Osteocyte (in vitro differentiated cells): ENCODE measurements at regions not wholly inside any gene's neighbourhood (a gene's known extent, or its start where the extent isn't known, plus 50 kb on each side); places are given as distances from the start of the nearest gene placed in this dataset.

Experiments
- DNase-seq: peaks from one replicate; pipeline ENCODE4 v3.0.0; 2021; ENCODE audit warnings: mixed read lengths; ENCODE audit not compliant: unreplicated experiment; ENCODE audit errors: extremely low spot score
- H3K27ac Mint-ChIP-seq: one replicate; pipeline ENCODE4 v1.8.0; 2021; ENCODE audit warnings: mild to moderate bottlenecking, mixed read lengths; ENCODE audit not compliant: unreplicated experiment
- H3K27me3 Mint-ChIP-seq: one replicate; pipeline ENCODE4 v1.8.0; 2021; ENCODE audit warnings: mixed read lengths; ENCODE audit not compliant: unreplicated experiment
- H3K36me3 Mint-ChIP-seq: one replicate; pipeline ENCODE4 v1.8.0; 2021; ENCODE audit warnings: mixed read lengths; ENCODE audit not compliant: unreplicated experiment
- H3K4me1 Mint-ChIP-seq: one replicate; pipeline ENCODE4 v1.8.0; 2021; ENCODE audit warnings: mixed read lengths; ENCODE audit not compliant: unreplicated experiment
- H3K4me3 Mint-ChIP-seq: one replicate; pipeline ENCODE4 v1.8.0; 2021; ENCODE audit warnings: mild to moderate bottlenecking, moderate library complexity, mixed read lengths; ENCODE audit not compliant: unreplicated experiment
- H3K9me3 Mint-ChIP-seq: one replicate; pipeline ENCODE4 v1.8.0; 2021; ENCODE audit warnings: mixed read lengths; ENCODE audit not compliant: unreplicated experiment
- TF ChIP-seq, protein P1 (sequence below): fragments of 200-600 bp; sonication (generic); IDR thresholded peaks from 2 replicates; pipeline ENCODE4 v1.5.0; 2021; ENCODE audit warnings: antibody characterized with exemption, mild to moderate bottlenecking, moderate library complexity

DNA sequence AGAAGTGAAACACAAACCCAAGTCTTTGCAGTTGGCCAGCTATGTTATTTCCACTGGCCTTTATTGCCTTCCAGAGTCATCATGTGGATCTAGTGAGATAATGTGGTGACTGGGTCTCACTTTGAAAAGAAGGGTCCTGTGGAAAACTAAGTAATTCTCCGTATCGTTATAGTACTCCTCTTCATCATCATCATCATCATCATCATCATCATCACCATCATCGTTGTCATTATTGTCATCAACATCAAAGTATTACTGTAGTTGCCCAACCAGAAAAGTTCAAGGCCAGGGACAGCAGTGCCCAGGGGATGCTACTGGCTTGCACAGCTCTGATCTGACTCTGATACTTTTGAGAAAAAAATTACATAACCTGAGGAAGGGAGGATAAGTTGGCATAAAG, 295.6 kb upstream of the F9 start:
- TF ChIP-seq, protein P1, sequence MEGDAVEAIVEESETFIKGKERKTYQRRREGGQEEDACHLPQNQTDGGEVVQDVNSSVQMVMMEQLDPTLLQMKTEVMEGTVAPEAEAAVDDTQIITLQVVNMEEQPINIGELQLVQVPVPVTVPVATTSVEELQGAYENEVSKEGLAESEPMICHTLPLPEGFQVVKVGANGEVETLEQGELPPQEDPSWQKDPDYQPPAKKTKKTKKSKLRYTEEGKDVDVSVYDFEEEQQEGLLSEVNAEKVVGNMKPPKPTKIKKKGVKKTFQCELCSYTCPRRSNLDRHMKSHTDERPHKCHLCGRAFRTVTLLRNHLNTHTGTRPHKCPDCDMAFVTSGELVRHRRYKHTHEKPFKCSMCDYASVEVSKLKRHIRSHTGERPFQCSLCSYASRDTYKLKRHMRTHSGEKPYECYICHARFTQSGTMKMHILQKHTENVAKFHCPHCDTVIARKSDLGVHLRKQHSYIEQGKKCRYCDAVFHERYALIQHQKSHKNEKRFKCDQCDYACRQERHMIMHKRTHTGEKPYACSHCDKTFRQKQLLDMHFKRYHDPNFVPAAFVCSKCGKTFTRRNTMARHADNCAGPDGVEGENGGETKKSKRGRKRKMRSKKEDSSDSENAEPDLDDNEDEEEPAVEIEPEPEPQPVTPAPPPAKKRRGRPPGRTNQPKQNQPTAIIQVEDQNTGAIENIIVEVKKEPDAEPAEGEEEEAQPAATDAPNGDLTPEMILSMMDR = no peak
- no peaks in the 10 kb centered on the region for H3K4me1 Mint-ChIP-seq
- no peak overlapping the region for H3K4me3 Mint-ChIP-seq
- H3K27me3 Mint-ChIP-seq = no peaks in the 10 kb centered on the region
- no peaks in the 10 kb centered on the region for H3K36me3 Mint-ChIP-seq
- H3K27ac Mint-ChIP-seq = no peak overlapping the region
- peaks cover 33% of the 10 kb centered on the region for H3K9me3 Mint-ChIP-seq
- DNase-seq = no peak

DNA sequence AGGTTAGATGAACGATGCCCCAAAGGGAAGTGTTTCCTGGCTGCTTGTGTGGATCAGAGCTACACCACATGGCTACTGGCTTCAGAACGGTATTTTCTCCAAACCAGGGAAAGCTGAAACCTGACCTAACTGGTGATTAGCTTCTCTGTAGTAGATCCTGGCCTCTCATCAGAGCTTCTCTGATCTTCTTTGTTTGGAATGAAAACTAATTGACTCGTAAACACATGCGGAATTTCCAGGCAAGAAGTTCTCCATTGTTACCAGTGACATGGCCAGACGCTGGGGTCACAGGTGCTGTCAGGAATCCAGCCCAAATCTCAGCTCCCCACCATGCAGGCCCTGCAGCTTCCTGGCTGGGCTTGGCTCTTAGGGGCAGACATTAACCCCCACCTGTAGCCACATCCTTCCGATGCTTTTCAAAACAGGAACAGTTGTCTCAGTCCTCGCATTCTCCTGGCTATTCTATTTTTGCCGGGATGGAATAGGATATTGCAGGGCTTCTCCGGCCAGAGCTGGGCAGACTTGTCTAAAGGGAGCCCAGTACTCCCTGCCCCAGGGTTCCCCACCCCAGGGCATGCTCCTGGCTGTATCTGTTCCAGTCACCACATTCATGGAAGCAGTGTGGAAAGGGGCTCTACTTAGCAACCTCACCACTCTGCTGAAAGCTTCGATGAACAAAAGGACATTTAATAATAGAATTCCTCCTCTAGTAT, 305.4 kb upstream of the F9 start:
- H3K4me3 Mint-ChIP-seq = no peak overlapping the region
- no peak overlapping the region for H3K27ac Mint-ChIP-seq

DNA sequence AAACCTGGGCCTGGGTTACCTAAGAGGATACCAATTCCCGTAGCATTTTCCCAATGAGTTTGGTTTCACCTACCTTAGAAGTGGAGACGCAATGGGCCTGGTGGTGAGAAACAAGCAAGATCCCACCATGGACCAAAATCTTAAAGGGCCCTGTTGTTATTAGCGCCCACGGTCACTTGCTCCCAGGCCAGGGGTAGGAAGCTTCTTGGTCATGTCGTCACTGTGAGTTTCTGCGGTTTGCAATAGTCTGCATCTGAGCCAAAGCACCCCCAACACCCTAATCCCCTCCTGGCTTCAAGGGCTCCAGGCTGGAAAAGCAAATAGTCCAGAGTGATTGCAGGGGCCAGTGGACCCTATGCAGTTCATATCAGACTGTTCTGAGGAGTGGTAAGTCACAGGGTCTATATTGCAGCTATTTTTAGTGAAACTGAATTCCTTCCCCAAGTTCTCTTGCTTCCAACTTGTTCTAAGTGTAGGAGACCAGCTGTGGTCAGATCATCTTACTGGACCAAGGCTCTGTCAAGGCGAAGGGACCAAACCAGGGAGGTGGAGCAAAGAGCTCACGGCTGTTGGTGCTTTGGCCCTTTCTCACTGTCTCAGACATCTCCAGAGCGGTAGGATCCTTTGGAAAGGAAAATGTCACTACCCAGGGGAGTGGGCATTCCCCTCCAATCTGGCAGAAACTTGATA, 307.9 kb upstream of the F9 start:
- H3K27me3 Mint-ChIP-seq = no peaks in the 10 kb centered on the region
- H3K9me3 Mint-ChIP-seq = peaks cover 5% of the 10 kb centered on the region
- H3K4me1 Mint-ChIP-seq = no peaks in the 10 kb centered on the region
- TF ChIP-seq, protein P1 = no peak
- H3K27ac Mint-ChIP-seq = no peak overlapping the region
- no peaks in the 10 kb centered on the region for H3K36me3 Mint-ChIP-seq
- DNase-seq = no peak
- no peak overlapping the region for H3K4me3 Mint-ChIP-seq

More for the DNA sequence above, 305.4 kb upstream of the F9 start:
- Mint-ChIP-seq H3K4me1 (no peaks in the 10 kb centered on the region), H3K36me3 (no peaks in the 10 kb centered on the region), H3K9me3 (peaks cover 13% of the 10 kb centered on the region), H3K27me3 (no peaks in the 10 kb centered on the region)
- TF ChIP-seq, protein P1 = no peak
- no peak for DNase-seq

DNA sequence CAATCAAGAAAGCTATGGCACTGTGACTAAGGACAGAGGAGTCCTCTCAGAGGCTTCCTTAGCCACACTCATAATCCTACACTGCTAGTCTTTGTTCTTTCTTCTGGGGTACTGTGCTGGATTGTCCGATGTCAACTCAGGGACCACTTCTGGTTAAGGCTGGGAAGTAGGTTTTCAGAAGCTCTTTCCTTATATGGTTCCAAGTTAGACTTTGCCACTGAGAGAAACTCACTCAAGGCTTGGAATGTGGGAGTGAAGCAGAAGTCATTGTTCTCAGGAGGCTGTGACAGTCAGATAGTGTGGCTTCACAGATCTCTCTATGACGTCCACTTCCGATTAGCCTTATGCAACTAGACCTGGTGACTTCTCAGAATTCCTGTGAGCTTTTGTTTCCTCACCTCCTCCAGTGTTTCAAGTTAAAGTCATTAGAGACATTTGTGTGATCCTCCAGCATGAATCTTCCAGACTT, 317.3 kb upstream of the F9 start:
- no peak for DNase-seq
- TF ChIP-seq, protein P1 = no peak
- Mint-ChIP-seq H3K27ac (no peak overlapping the region), H3K4me3 (no peak overlapping the region), H3K36me3 (no peaks in the 10 kb centered on the region), H3K4me1 (no peaks in the 10 kb centered on the region), H3K9me3 (no peaks in the 10 kb centered on the region), H3K27me3 (no peaks in the 10 kb centered on the region)

DNA sequence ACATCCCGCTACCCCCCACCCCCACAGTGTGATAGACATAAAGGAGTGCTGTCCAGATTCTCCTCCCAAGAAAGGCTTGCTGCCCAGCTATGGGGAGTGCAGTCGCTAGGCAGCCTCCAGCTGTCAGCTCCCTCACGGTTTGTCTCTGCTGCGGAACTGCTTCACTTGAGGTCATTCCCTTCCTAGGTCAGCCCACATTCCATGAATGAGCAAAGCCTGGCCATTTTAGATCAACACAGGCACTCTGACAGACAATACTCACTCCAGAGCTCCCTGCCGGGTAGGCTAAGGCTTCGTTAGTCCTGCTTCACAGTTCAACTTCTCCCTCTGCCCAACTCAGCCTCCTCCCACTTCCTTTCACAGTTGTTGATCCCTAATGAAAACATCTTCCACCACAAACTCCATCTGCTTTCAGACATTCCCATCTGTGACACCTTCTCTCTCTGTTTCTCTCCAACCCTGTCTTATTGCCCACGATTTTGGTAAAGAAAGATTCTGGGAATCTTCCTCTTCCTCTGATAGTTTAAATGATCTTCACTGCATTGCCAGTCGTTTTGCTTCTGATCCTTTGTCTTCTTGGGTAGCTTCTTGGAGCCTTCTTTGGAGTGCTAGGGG, 318.9 kb upstream of the F9 start:
- Mint-ChIP-seq H3K4me1 (no peaks in the 10 kb centered on the region), H3K4me3 (no peak overlapping the region), H3K36me3 (no peaks in the 10 kb centered on the region), H3K9me3 (no peaks in the 10 kb centered on the region), H3K27ac (no peak overlapping the region), H3K27me3 (no peaks in the 10 kb centered on the region)
- no peak for DNase-seq
- TF ChIP-seq, protein P1 = no peak
